ENCODE measurements at regions not wholly inside any gene's neighbourhood (a gene's known extent, or its start where the extent isn't known, plus 50 kb on each side); places are given as distances from the start of the nearest gene placed in this dataset.

GRCh38 chr6:153218184-153218792, 87.2 kb upstream of the RGS17 start:
- Mint-ChIP-seq H3K27ac (no peak overlapping the region), H3K36me3 (ENCODE audit: low read depth) (no peaks in the 10 kb centered on the region), H3K4me3 (no peak overlapping the region), H3K9me3 (no peaks in the 10 kb centered on the region), H3K27me3 (ENCODE audit: low read depth) (no peaks in the 10 kb centered on the region), H3K4me1 (no peaks in the 10 kb centered on the region)
- no peak for TF ChIP-seq CTCF (IDR thresholded peaks at IDR 0.05; ENCODE audit: unreplicated experiment in 3 of 3)

GRCh38 chr6:153216789-153217188, 85.7 kb upstream of the RGS17 start:
- Mint-ChIP-seq H3K4me3 (no peak overlapping the region), H3K36me3 (ENCODE audit: low read depth) (no peaks in the 10 kb centered on the region), H3K27me3 (ENCODE audit: low read depth) (no peaks in the 10 kb centered on the region), H3K27ac (no peak overlapping the region), H3K4me1 (no peaks in the 10 kb centered on the region), H3K9me3 (no peaks in the 10 kb centered on the region)
- no peak for TF ChIP-seq CTCF (IDR thresholded peaks at IDR 0.05; ENCODE audit: unreplicated experiment in 3 of 3)

- H3K36me3 Mint-ChIP-seq (ENCODE audit: low read depth), result no peaks in the 10 kb centered on the region
- H3K27ac Mint-ChIP-seq, result no peak overlapping the region
- no peaks in the 10 kb centered on the region for H3K4me1 Mint-ChIP-seq
- H3K4me3 Mint-ChIP-seq, result no peak overlapping the region
- no peaks in the 10 kb centered on the region for H3K9me3 Mint-ChIP-seq
- TF ChIP-seq CTCF (IDR thresholded peaks at IDR 0.05; ENCODE audit: unreplicated experiment in 3 of 3), result no peak
- no peaks in the 10 kb centered on the region for H3K27me3 Mint-ChIP-seq (ENCODE audit: low read depth)
Observed at GRCh38 chr6:153215242-153215641, 84.2 kb upstream of the RGS17 start.

- Mint-ChIP-seq H3K4me3 (no peak overlapping the region), H3K27ac (no peak overlapping the region), H3K27me3 (ENCODE audit: low read depth) (no peaks in the 10 kb centered on the region), H3K36me3 (ENCODE audit: low read depth) (no peaks in the 10 kb centered on the region), H3K9me3 (no peaks in the 10 kb centered on the region), H3K4me1 (no peaks in the 10 kb centered on the region)
- no peak for TF ChIP-seq CTCF (IDR thresholded peaks at IDR 0.05; ENCODE audit: unreplicated experiment in 3 of 3)
Observed at GRCh38 chr6:153214436-153214835, 83.4 kb upstream of the RGS17 start.

GRCh38 chr6:153210083-153210482, 79.0 kb upstream of the RGS17 start:
- TF ChIP-seq CTCF (IDR thresholded peaks at IDR 0.05; ENCODE audit: unreplicated experiment in 3 of 3), result no peak
- no peaks in the 10 kb centered on the region for H3K27me3 Mint-ChIP-seq (ENCODE audit: low read depth)
- H3K36me3 Mint-ChIP-seq (ENCODE audit: low read depth), result no peaks in the 10 kb centered on the region
- no peaks in the 10 kb centered on the region for H3K4me1 Mint-ChIP-seq
- no peak overlapping the region for H3K27ac Mint-ChIP-seq
- H3K4me3 Mint-ChIP-seq, result no peak overlapping the region
- no peaks in the 10 kb centered on the region for H3K9me3 Mint-ChIP-seq

GRCh38 chr6:153208706-153209105, 77.6 kb upstream of the RGS17 start:
- Mint-ChIP-seq H3K9me3 (no peaks in the 10 kb centered on the region), H3K4me1 (no peaks in the 10 kb centered on the region), H3K36me3 (ENCODE audit: low read depth) (no peaks in the 10 kb centered on the region), H3K27ac (no peak overlapping the region), H3K4me3 (no peak overlapping the region), H3K27me3 (ENCODE audit: low read depth) (no peaks in the 10 kb centered on the region)
- TF ChIP-seq CTCF (IDR thresholded peaks at IDR 0.05; ENCODE audit: unreplicated experiment in 3 of 3), result no peak

Measured in nephron (organoid).